PC-3 (cell line): ENCODE measurements at regions not wholly inside any gene's neighbourhood (a gene's known extent, or its start where the extent isn't known, plus 50 kb on each side); places are given as distances from the start of the nearest gene placed in this dataset.

Source experiments
- EZH2 ChIP-seq: fragments of 300-600 bp; sonication (generic); IDR thresholded peaks from one replicate; pipeline ENCODE4 v1.6.1; 2017; ENCODE audit warnings: antibody characterized with exemption, mild to moderate bottlenecking, low read length; ENCODE audit not compliant: unreplicated experiment
- EZH2phosphoT487 ChIP-seq: fragments of 300-600 bp; sonication (generic); IDR thresholded peaks from 2 replicates; pipeline ENCODE4 v1.6.1; 2018; ENCODE audit warnings: mild to moderate bottlenecking, antibody characterized with exemption, low read length, borderline replicate concordance

DNA sequence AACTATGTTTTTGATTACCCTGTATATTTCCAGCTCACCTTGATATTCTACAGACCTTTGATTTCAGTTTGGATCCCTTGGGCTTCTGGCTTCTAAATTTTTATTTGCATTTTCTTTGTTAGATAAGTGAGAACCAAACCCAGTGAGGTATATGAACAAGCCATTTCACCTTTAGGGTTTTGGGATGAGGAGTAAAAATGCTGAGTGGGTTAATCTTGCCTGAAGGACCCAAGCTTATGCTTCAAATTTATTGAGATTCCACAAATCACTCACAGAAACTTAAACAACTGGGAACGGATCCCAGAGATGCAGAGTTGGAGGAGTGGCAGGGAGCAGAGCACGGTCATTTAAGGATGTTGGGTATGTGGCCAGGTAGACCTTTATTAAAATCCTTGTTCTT is 263.3 kb upstream of the BMP2 start:
- TF ChIP-seq EZH2phosphoT487, result no peak
- TF ChIP-seq EZH2, result no peak
